T-helper 1 cell treated with Interleukin-12 subunit alpha and Interleukin-12 subunit beta and Interleukin-4 antibody, amounts not matched to agents 30 μg/mL and 1 μg/mL, for 36 hours (primary cell): ENCODE measurements at regions not wholly inside any gene's neighbourhood (a gene's known extent, or its start where the extent isn't known, plus 50 kb on each side); places are given as distances from the start of the nearest gene placed in this dataset.
"Not testable (repeated sequence)": the region's sequence is repeated elsewhere in the genome, so short reads cannot be mapped to it uniquely, and the experiment has no call there.

ENCODE experiments used
- H3K27ac Mint-ChIP-seq: one replicate; pipeline ENCODE4 v1.8.0; 2021; ENCODE audit warnings: mild to moderate bottlenecking, mixed read lengths
- H3K27me3 Mint-ChIP-seq: one replicate; pipeline ENCODE4 v1.8.0; 2021; ENCODE audit warnings: low read depth, mixed read lengths
- H3K36me3 Mint-ChIP-seq: one replicate; pipeline ENCODE4 v1.8.0; 2021; ENCODE audit warnings: low read depth, mixed read lengths
- H3K4me1 Mint-ChIP-seq: one replicate; pipeline ENCODE4 v1.8.0; 2021; ENCODE audit warnings: low read depth, mixed read lengths
- H3K4me3 Mint-ChIP-seq: one replicate; pipeline ENCODE4 v1.8.0; 2021; ENCODE audit warnings: mild to moderate bottlenecking, moderate library complexity, mixed read lengths
- H3K9me3 Mint-ChIP-seq: one replicate; pipeline ENCODE4 v1.8.0; 2021; ENCODE audit warnings: mixed read lengths

DNA sequence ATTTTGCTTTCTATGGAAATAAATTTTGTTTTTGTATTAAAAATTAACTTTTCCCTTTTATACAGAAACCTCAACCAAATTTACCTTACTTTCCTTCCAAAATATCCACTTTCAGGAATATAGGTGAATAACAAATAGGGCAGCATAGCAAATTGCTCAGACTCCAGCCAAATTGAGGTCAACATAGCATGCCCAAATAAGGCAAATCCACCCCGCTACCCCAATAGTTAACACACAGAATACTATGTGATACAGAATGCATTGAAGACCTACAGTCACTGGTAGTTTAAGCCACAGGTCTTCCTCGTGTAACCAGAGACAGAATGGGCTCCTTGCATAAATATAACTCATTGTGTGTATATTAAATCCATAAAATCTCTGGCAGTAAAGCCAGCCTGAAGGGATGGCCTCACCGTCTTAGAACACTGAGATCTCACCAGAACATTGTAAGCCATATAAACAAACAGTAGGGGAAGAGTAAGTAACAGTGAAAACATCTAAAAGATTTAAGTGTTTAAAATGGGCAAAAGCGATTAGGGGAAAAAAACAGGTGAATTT lies 72.2 kb downstream of the PMAIP1 start:
- H3K36me3 Mint-ChIP-seq = peaks cover 3% of the 10 kb centered on the region
- H3K4me1 Mint-ChIP-seq = peaks cover 12% of the 10 kb centered on the region
- H3K27me3 Mint-ChIP-seq = peaks cover 22% of the 10 kb centered on the region
- no peak overlapping the region for H3K27ac Mint-ChIP-seq
- H3K9me3 Mint-ChIP-seq = peaks cover 3% of the 10 kb centered on the region
- H3K4me3 Mint-ChIP-seq = no peak overlapping the region

- Mint-ChIP-seq H3K27me3 (peaks cover 23% of the 10 kb centered on the region), H3K4me1 (peaks cover 12% of the 10 kb centered on the region)
- H3K36me3 Mint-ChIP-seq, H3K9me3 Mint-ChIP-seq, H3K4me3 Mint-ChIP-seq, H3K27ac Mint-ChIP-seq: not testable (repeated sequence)
These were observed 71.3 kb downstream of the PMAIP1 start for GRCh38 chr18:59971144-59971543.

DNA sequence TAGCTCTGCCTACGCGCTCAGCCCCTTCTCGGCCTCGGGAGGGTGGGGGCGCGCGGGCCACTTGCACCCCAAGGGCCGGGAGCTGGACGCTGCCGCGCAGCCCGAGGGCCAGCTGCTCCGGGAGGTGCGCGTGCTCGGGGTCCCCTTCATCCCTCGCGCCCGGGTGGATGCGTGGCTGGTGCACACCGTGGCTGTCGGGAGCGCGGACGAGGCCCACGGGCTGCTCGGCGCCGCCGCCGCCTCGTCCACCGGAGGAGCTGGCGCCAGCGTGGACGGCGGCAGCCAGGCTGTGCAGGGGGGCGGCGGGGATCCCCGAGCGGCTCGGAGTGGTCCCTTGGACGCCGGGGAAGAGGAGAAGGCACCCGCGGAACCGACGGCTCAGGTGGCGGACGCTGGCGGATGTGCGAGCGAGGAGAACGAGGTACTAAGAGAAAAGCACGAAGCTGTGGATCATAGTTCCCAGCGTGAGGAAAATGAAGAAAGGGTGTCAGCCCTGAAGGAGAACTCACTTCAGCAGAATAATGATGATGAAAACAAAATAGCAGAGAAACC lies 69.8 kb downstream of the PMAIP1 start:
- H3K27me3 Mint-ChIP-seq = peaks cover 31% of the 10 kb centered on the region
- not testable (repeated sequence) for H3K4me3 Mint-ChIP-seq, H3K36me3 Mint-ChIP-seq, H3K27ac Mint-ChIP-seq, H3K9me3 Mint-ChIP-seq
- H3K4me1 Mint-ChIP-seq = peaks cover 12% of the 10 kb centered on the region

- peaks cover 3% of the 10 kb centered on the region for H3K36me3 Mint-ChIP-seq
- peaks cover 28% of the 10 kb centered on the region for H3K27me3 Mint-ChIP-seq
- peaks cover 3% of the 10 kb centered on the region for H3K9me3 Mint-ChIP-seq
- no peak overlapping the region for H3K4me3 Mint-ChIP-seq
- H3K27ac Mint-ChIP-seq = no peak overlapping the region
- H3K4me1 Mint-ChIP-seq = peaks cover 12% of the 10 kb centered on the region
These were observed 68.8 kb downstream of the PMAIP1 start for GRCh38 chr18:59968583-59968982.

GRCh38 chr18:59967878-59968277 lies 68.1 kb downstream of the PMAIP1 start:
- no peak overlapping the region for H3K27ac Mint-ChIP-seq
- peaks cover 3% of the 10 kb centered on the region for H3K9me3 Mint-ChIP-seq
- H3K4me1 Mint-ChIP-seq = peaks cover 12% of the 10 kb centered on the region
- H3K27me3 Mint-ChIP-seq = peaks cover 33% of the 10 kb centered on the region
- H3K36me3 Mint-ChIP-seq = peaks cover 3% of the 10 kb centered on the region
- no peak overlapping the region for H3K4me3 Mint-ChIP-seq

- H3K27ac Mint-ChIP-seq = no peak overlapping the region
- peaks cover 3% of the 10 kb centered on the region for H3K36me3 Mint-ChIP-seq
- no peak overlapping the region for H3K4me3 Mint-ChIP-seq
- H3K4me1 Mint-ChIP-seq = peaks cover 9% of the 10 kb centered on the region
- H3K9me3 Mint-ChIP-seq = peaks cover 3% of the 10 kb centered on the region
- H3K27me3 Mint-ChIP-seq = peaks cover 28% of the 10 kb centered on the region
These were observed 67.1 kb downstream of the PMAIP1 start for GRCh38 chr18:59966913-59967312.

DNA sequence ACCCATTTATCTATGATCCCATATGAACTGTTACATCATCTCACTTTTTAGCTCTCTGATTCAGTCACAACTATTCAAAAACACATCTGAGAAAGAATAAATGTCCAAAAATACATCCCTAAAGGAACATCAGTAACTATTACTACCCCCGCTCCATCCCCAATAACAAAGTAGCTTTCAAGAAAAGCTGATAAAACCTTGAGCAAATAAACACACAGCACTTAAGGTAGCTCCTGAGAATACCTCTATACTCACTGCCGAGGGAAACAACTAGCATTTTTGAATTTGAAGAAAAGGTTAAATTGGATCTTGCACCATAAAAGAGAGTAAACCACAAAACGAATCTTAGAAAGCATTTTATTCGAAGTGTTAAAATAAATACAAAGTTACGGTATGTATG lies 63.4 kb downstream of the PMAIP1 start:
- Mint-ChIP-seq H3K27ac (no peak overlapping the region), H3K36me3 (no peaks in the 10 kb centered on the region), H3K27me3 (peaks cover 24% of the 10 kb centered on the region), H3K4me1 (peaks cover 8% of the 10 kb centered on the region), H3K9me3 (no peaks in the 10 kb centered on the region), H3K4me3 (no peak overlapping the region)

DNA sequence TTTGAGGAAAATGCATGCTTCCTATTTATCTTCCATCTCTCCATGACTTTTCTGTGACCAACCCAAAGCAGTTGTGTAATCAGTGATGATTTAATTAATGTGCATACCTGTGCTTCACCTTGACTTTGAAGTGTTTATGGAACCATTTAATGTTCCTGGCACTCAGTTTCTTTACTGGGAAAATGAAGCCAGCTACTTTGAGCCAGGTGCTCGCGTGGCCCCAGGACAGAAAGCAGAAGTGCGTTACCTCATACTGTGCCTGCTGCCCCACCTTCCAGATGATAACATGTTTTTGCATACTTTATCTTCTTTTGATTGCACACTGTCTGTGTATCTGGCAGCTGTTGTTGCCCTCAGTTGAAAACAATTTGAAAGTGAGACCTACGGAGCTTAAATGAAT lies 61.3 kb downstream of the PMAIP1 start:
- H3K36me3 Mint-ChIP-seq = no peaks in the 10 kb centered on the region
- no peaks in the 10 kb centered on the region for H3K9me3 Mint-ChIP-seq
- H3K27me3 Mint-ChIP-seq = peaks cover 27% of the 10 kb centered on the region
- peaks cover 8% of the 10 kb centered on the region for H3K4me1 Mint-ChIP-seq
- no peak overlapping the region for H3K4me3 Mint-ChIP-seq
- H3K27ac Mint-ChIP-seq = no peak overlapping the region

- H3K27me3 Mint-ChIP-seq = peaks cover 21% of the 10 kb centered on the region
- no peak overlapping the region for H3K27ac Mint-ChIP-seq
- no peaks in the 10 kb centered on the region for H3K36me3 Mint-ChIP-seq
- H3K9me3 Mint-ChIP-seq = no peaks in the 10 kb centered on the region
- peaks cover 8% of the 10 kb centered on the region for H3K4me1 Mint-ChIP-seq
- H3K4me3 Mint-ChIP-seq = no peak overlapping the region
These were observed 60.5 kb downstream of the PMAIP1 start for GRCh38 chr18:59960272-59960671.

- H3K9me3 Mint-ChIP-seq = no peaks in the 10 kb centered on the region
- no peak overlapping the region for H3K4me3 Mint-ChIP-seq
- no peak overlapping the region for H3K27ac Mint-ChIP-seq
- no peaks in the 10 kb centered on the region for H3K36me3 Mint-ChIP-seq
- H3K4me1 Mint-ChIP-seq = peaks cover 8% of the 10 kb centered on the region
- peaks cover 15% of the 10 kb centered on the region for H3K27me3 Mint-ChIP-seq
These were observed 59.8 kb downstream of the PMAIP1 start for GRCh38 chr18:59959606-59960005.

DNA sequence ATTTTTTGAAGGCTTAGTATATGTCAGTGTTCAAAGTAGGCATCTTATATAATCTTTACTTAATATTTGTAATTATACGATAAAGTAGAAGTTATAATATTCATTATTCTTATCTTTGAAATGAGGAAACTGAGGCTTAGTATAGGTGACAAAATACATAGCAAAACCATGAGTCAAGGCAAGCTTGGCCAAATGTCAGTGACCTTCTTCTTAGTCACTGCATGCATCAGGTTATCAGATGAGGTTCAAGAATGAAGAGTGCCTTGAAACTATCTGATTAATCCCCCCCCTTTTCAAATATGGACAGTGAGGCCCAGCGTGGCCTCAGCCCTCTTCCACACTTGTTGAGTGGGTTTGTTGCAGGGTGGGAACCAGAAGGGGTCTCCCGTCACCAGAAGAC lies 59.3 kb downstream of the PMAIP1 start:
- Mint-ChIP-seq H3K36me3 (no peaks in the 10 kb centered on the region), H3K4me3 (no peak overlapping the region), H3K9me3 (no peaks in the 10 kb centered on the region), H3K4me1 (peaks cover 8% of the 10 kb centered on the region), H3K27me3 (peaks cover 14% of the 10 kb centered on the region), H3K27ac (no peak overlapping the region)

GRCh38 chr18:59957957-59958356 lies 58.2 kb downstream of the PMAIP1 start:
- Mint-ChIP-seq H3K36me3 (no peaks in the 10 kb centered on the region), H3K27me3 (peaks cover 9% of the 10 kb centered on the region), H3K4me1 (peaks cover 12% of the 10 kb centered on the region), H3K4me3 (no peak overlapping the region), H3K27ac (no peak overlapping the region), H3K9me3 (no peaks in the 10 kb centered on the region)

GRCh38 chr18:59954755-59955156 lies 55.0 kb downstream of the PMAIP1 start:
- peaks cover 15% of the 10 kb centered on the region for H3K4me1 Mint-ChIP-seq
- no peak overlapping the region for H3K27ac Mint-ChIP-seq
- H3K27me3 Mint-ChIP-seq = peaks cover 9% of the 10 kb centered on the region
- H3K9me3 Mint-ChIP-seq = no peaks in the 10 kb centered on the region
- no peaks in the 10 kb centered on the region for H3K36me3 Mint-ChIP-seq
- no peak overlapping the region for H3K4me3 Mint-ChIP-seq

GRCh38 chr18:59954241-59954640 lies 54.4 kb downstream of the PMAIP1 start:
- Mint-ChIP-seq H3K36me3 (no peaks in the 10 kb centered on the region), H3K4me1 (peaks cover 10% of the 10 kb centered on the region), H3K4me3 (no peak overlapping the region), H3K27me3 (peaks cover 12% of the 10 kb centered on the region), H3K27ac (no peak overlapping the region), H3K9me3 (no peaks in the 10 kb centered on the region)
